Neural cell (in vitro differentiated cells): ENCODE measurements at regions not wholly inside any gene's neighbourhood (a gene's known extent, or its start where the extent isn't known, plus 50 kb on each side); places are given as distances from the start of the nearest gene placed in this dataset.

Source experiments
- H2AFZ ChIP-seq: fragments of 200-600, 300-800 bp; sonication (generic), shearing (Covaris generic); 2 replicates; pipeline ENCODE4 v1.6.0; 2014; ENCODE audit warnings: low read depth, mild to moderate bottlenecking, antibody characterized with exemption, low read length, moderate library complexity
- H3F3A ChIP-seq: fragments of 200-600 bp; shearing (Covaris generic); 2 replicates; pipeline ENCODE4 v1.6.1; 2016; ENCODE audit warnings: mild to moderate bottlenecking, moderate library complexity, mixed read lengths, antibody characterized with exemption, low read length; ENCODE audit not compliant: insufficient read depth, poor library complexity, severe bottlenecking
- H3K27ac ChIP-seq: fragments of 200-600, 300-800 bp; sonication (generic), shearing (Covaris generic); 2 replicates; pipeline ENCODE4 v1.5.1; 2014; ENCODE audit warnings: mild to moderate bottlenecking, low read length, moderate library complexity
- H3K27me3 ChIP-seq: fragments of 300-800, 200-600 bp; sonication (generic), shearing (Covaris generic); 2 replicates; pipeline ENCODE4 v1.6.0; 2014; ENCODE audit warnings: mild to moderate bottlenecking, low read depth, low read length, moderate library complexity; ENCODE audit not compliant: insufficient read depth
- H3K36me3 ChIP-seq: fragments of 300-800, 200-600 bp; sonication (generic), shearing (Covaris generic); 2 replicates; pipeline ENCODE4 v1.5.1; 2014; ENCODE audit warnings: mild to moderate bottlenecking, antibody characterized with exemption, low read length, moderate library complexity; ENCODE audit not compliant: insufficient read depth
- H3K4me2 ChIP-seq: fragments of 300-800, 200-600 bp; sonication (generic), shearing (Covaris generic); 2 replicates; pipeline ENCODE4 v1.6.0; 2014; ENCODE audit warnings: mild to moderate bottlenecking, low read length
- H3K4me3 ChIP-seq: fragments of 300-800, 200-600 bp; sonication (generic), shearing (Covaris generic); 2 replicates; pipeline ENCODE4 v1.5.1; 2014; ENCODE audit warnings: mild to moderate bottlenecking, low read length, moderate library complexity
- H3K79me2 ChIP-seq: fragments of 200-600 bp; shearing (Covaris generic); replicated peaks from 2 replicates; pipeline ENCODE4 v1.6.0; 2014; ENCODE audit warnings: mild to moderate bottlenecking, low read length, moderate library complexity; ENCODE audit not compliant: insufficient read depth
- H3K9ac ChIP-seq: fragments of 300-800, 200-600 bp; sonication (generic), shearing (Covaris generic); 2 replicates; pipeline ENCODE4 v1.6.1; 2016; ENCODE audit warnings: mild to moderate bottlenecking, low read length, mixed read lengths
- H3K9me2 ChIP-seq: fragments of 200-600 bp; shearing (Covaris generic); 2 replicates; pipeline ENCODE4 v1.6.1; 2016; ENCODE audit warnings: mild to moderate bottlenecking, low read length, mixed read lengths; ENCODE audit not compliant: insufficient read depth
- H3K9me3 ChIP-seq: fragments of 200-600, 300-800 bp; sonication (generic), shearing (Covaris generic); 2 replicates; pipeline ENCODE4 v1.6.1; 2016; ENCODE audit warnings: mild to moderate bottlenecking, mixed run types, low read length, moderate library complexity, mixed read lengths
- H4K20me1 ChIP-seq: fragments of 200-600 bp; shearing (Covaris generic); 2 replicates; pipeline ENCODE4 v1.6.1; 2016; ENCODE audit warnings: mild to moderate bottlenecking, mixed run types; ENCODE audit not compliant: insufficient read depth
- EP300 ChIP-seq: fragments of 450-650 bp; conservative IDR thresholded peaks from 2 replicates; pipeline ENCODE4 v1.6.1; 2014; ENCODE audit warnings: antibody characterized with exemption, mild to moderate bottlenecking, moderate library complexity; ENCODE audit not compliant: poor library complexity, severe bottlenecking
- EZH2 ChIP-seq: fragments of 200-600, 300-800 bp; shearing (Covaris generic), sonication (generic); IDR thresholded peaks from 2 replicates; pipeline ENCODE4 v1.6.1; 2014; ENCODE audit warnings: antibody characterized with exemption, low read length, borderline replicate concordance, mild to moderate bottlenecking; ENCODE audit not compliant: insufficient read depth, poor library complexity, severe bottlenecking
- MXI1 ChIP-seq: fragments of 450-650 bp; conservative IDR thresholded peaks from 2 replicates; pipeline ENCODE4 v1.6.1; 2014; ENCODE audit warnings: antibody characterized with exemption, mild to moderate bottlenecking; ENCODE audit not compliant: poor library complexity, severe bottlenecking
- POLR2AphosphoS5 ChIP-seq: IDR thresholded peaks from 2 replicates; pipeline ENCODE4 v1.6.1; 2012
- RAD21 ChIP-seq: fragments of 450-650 bp; conservative IDR thresholded peaks from 2 replicates; pipeline ENCODE4 v1.6.1; 2014; ENCODE audit warnings: antibody characterized with exemption, mild to moderate bottlenecking, moderate library complexity
- SMC3 ChIP-seq: fragments of 450-650 bp; conservative IDR thresholded peaks from 2 replicates; pipeline ENCODE4 v1.6.1; 2014; ENCODE audit warnings: antibody characterized with exemption, mild to moderate bottlenecking, moderate library complexity; ENCODE audit not compliant: poor library complexity
- TAF1 ChIP-seq: IDR thresholded peaks from 2 replicates; pipeline ENCODE4 v1.6.1; 2012; ENCODE audit warnings: low read depth
- TF ChIP-seq, protein P1 (sequence below): IDR thresholded peaks from 2 replicates; pipeline ENCODE4 v1.6.1; 2012; ENCODE audit warnings: borderline replicate concordance
- TF ChIP-seq, protein P2 (sequence below): fragments of 450-650 bp; IDR thresholded peaks from 2 replicates; pipeline ENCODE4 v1.5.1; 2014; ENCODE audit warnings: antibody characterized with exemption, mild to moderate bottlenecking, moderate library complexity; ENCODE audit not compliant: poor library complexity, severe bottlenecking

GRCh38 chr1:215380566-215380965, 186.5 kb upstream of the KCTD3 start:
- Histone ChIP-seq H3K9ac (no peak overlapping the region), H3K4me2 (no peak overlapping the region), H3K9me2 (no peaks in the 10 kb centered on the region), H3K4me3 (no peak overlapping the region), H3K36me3 (no peaks in the 10 kb centered on the region), H3K27me3 (no peaks in the 10 kb centered on the region), H3K79me2 (no peaks in the 10 kb centered on the region), H3K9me3 (no peaks in the 10 kb centered on the region), H3F3A (no peaks in the 10 kb centered on the region), H2AFZ (no peak overlapping the region), H4K20me1 (no peaks in the 10 kb centered on the region), H3K27ac (no peak overlapping the region)
- TF ChIP-seq SMC3: no peak
- TF ChIP-seq RAD21: no peak
- TF ChIP-seq POLR2AphosphoS5: no peak
- TF ChIP-seq, protein P1, sequence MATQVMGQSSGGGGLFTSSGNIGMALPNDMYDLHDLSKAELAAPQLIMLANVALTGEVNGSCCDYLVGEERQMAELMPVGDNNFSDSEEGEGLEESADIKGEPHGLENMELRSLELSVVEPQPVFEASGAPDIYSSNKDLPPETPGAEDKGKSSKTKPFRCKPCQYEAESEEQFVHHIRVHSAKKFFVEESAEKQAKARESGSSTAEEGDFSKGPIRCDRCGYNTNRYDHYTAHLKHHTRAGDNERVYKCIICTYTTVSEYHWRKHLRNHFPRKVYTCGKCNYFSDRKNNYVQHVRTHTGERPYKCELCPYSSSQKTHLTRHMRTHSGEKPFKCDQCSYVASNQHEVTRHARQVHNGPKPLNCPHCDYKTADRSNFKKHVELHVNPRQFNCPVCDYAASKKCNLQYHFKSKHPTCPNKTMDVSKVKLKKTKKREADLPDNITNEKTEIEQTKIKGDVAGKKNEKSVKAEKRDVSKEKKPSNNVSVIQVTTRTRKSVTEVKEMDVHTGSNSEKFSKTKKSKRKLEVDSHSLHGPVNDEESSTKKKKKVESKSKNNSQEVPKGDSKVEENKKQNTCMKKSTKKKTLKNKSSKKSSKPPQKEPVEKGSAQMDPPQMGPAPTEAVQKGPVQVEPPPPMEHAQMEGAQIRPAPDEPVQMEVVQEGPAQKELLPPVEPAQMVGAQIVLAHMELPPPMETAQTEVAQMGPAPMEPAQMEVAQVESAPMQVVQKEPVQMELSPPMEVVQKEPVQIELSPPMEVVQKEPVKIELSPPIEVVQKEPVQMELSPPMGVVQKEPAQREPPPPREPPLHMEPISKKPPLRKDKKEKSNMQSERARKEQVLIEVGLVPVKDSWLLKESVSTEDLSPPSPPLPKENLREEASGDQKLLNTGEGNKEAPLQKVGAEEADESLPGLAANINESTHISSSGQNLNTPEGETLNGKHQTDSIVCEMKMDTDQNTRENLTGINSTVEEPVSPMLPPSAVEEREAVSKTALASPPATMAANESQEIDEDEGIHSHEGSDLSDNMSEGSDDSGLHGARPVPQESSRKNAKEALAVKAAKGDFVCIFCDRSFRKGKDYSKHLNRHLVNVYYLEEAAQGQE: no peak
- no peak for TF ChIP-seq EP300
- no peak for TF ChIP-seq EZH2
- TF ChIP-seq MXI1: no peak
- TF ChIP-seq, protein P2, sequence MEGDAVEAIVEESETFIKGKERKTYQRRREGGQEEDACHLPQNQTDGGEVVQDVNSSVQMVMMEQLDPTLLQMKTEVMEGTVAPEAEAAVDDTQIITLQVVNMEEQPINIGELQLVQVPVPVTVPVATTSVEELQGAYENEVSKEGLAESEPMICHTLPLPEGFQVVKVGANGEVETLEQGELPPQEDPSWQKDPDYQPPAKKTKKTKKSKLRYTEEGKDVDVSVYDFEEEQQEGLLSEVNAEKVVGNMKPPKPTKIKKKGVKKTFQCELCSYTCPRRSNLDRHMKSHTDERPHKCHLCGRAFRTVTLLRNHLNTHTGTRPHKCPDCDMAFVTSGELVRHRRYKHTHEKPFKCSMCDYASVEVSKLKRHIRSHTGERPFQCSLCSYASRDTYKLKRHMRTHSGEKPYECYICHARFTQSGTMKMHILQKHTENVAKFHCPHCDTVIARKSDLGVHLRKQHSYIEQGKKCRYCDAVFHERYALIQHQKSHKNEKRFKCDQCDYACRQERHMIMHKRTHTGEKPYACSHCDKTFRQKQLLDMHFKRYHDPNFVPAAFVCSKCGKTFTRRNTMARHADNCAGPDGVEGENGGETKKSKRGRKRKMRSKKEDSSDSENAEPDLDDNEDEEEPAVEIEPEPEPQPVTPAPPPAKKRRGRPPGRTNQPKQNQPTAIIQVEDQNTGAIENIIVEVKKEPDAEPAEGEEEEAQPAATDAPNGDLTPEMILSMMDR: no peak
- TF ChIP-seq TAF1: no peak

DNA sequence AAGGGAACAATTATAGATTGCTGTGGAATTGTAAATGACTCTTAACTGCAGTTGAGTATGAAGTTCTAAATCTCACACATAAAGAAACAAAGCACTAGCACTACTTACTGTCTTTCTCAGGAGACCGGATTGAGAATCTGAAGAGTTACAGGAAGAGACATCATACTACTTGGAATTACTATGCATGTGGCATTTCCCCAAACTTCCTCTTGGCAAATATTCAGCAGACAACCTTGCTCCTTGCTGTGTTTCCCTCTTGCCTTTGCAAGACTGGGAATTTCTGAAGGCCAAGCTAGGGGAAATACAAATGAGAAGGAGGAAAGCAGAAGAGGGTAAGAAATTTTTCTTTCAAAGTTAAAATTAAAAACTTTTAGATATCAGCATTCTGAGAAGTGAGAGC, 173.6 kb upstream of the KCTD3 start:
- Histone ChIP-seq H3K9me3 (no peaks in the 10 kb centered on the region), H3K4me2 (no peak overlapping the region), H3F3A (no peaks in the 10 kb centered on the region), H3K36me3 (no peaks in the 10 kb centered on the region), H4K20me1 (no peaks in the 10 kb centered on the region), H2AFZ (no peak overlapping the region), H3K9me2 (no peaks in the 10 kb centered on the region), H3K4me3 (no peak overlapping the region), H3K27ac (no peak overlapping the region), H3K79me2 (no peaks in the 10 kb centered on the region), H3K27me3 (no peaks in the 10 kb centered on the region), H3K9ac (no peak overlapping the region)
- TF ChIP-seq SMC3 (no peak), TAF1 (no peak), RAD21 (no peak), EP300 (no peak), MXI1 (no peak), EZH2 (no peak)
- TF ChIP-seq, protein P2: no peak
